ENCODE measurements at regions not wholly inside any gene's neighbourhood (a gene's known extent, or its start where the extent isn't known, plus 50 kb on each side); places are given as distances from the start of the nearest gene placed in this dataset.

GRCh38 chr11:112728716-112729115, 232.5 kb upstream of the NCAM1 start:
- Histone ChIP-seq H3K36me3 (no peaks in the 10 kb centered on the region), H3K27ac (no peak overlapping the region), H3K4me3 (no peak overlapping the region), H3K27me3 (peaks cover 4% of the 10 kb centered on the region), H3K4me1 (no peaks in the 10 kb centered on the region), H3K9me3 (no peaks in the 10 kb centered on the region)
- TF ChIP-seq POLR2A (IDR thresholded peaks at IDR 0.05): no peak
- TF ChIP-seq POLR2AphosphoS5 (IDR thresholded peaks at IDR 0.05): no peak
- TF ChIP-seq EP300 (IDR thresholded peaks at IDR 0.05): no peak
- TF ChIP-seq CTCF (IDR thresholded peaks at IDR 0.05): no peak
- WGBS, 2 donors (ENCODE audit: low coverage in 1 of 2): 85 to 86% methylated on average over 2 to 3 of the region's 4 CpGs
- ATAC-seq: no peak

GRCh38 chr11:112730591-112730990, 230.6 kb upstream of the NCAM1 start:
- H3K4me3 ChIP-seq: no peak overlapping the region
- WGBS, 2 donors (ENCODE audit: low coverage in 1 of 2): 54 to 57% methylated on average over 4 to 5 of the region's 5 CpGs
- TF ChIP-seq CTCF (IDR thresholded peaks at IDR 0.05): no peak
- no peak for TF ChIP-seq POLR2AphosphoS5 (IDR thresholded peaks at IDR 0.05)
- no peak for TF ChIP-seq EP300 (IDR thresholded peaks at IDR 0.05)
- no peak for TF ChIP-seq POLR2A (IDR thresholded peaks at IDR 0.05)
- H3K27ac ChIP-seq: no peak overlapping the region
- no peaks in the 10 kb centered on the region for H3K36me3 ChIP-seq
- H3K4me1 ChIP-seq: no peaks in the 10 kb centered on the region
- no peak for ATAC-seq
- no peaks in the 10 kb centered on the region for H3K27me3 ChIP-seq
- H3K9me3 ChIP-seq: no peaks in the 10 kb centered on the region

GRCh38 chr11:112731538-112731937, 229.7 kb upstream of the NCAM1 start:
- Histone ChIP-seq H3K36me3 (no peaks in the 10 kb centered on the region), H3K27me3 (no peaks in the 10 kb centered on the region), H3K9me3 (no peaks in the 10 kb centered on the region), H3K4me3 (no peak overlapping the region), H3K4me1 (no peaks in the 10 kb centered on the region), H3K27ac (no peak overlapping the region)
- no peak for TF ChIP-seq POLR2A (IDR thresholded peaks at IDR 0.05)
- no peak for ATAC-seq
- 63 to 83% methylated on average over 1 to 2 of the region's 2 CpGs for WGBS, 2 donors (ENCODE audit: low coverage in 1 of 2)

- 0 to 40% methylated on average over 1 of the region's 4 CpGs for WGBS, 2 donors (ENCODE audit: low coverage in 1 of 2)
These were observed 229.2 kb upstream of the NCAM1 start for GRCh38 chr11:112732031-112732430.

GRCh38 chr11:112734207-112734606, 227.0 kb upstream of the NCAM1 start:
- no peak for ATAC-seq
- no peak overlapping the region for H3K27ac ChIP-seq
- WGBS, 2 donors (ENCODE audit: low coverage in 1 of 2): 0 to 5% methylated on average over 2 to 3 of the region's 3 CpGs
- no peaks in the 10 kb centered on the region for H3K9me3 ChIP-seq
- H3K4me1 ChIP-seq: no peaks in the 10 kb centered on the region
- no peak for TF ChIP-seq EP300 (IDR thresholded peaks at IDR 0.05)
- TF ChIP-seq POLR2A (IDR thresholded peaks at IDR 0.05): no peak
- no peak for TF ChIP-seq POLR2AphosphoS5 (IDR thresholded peaks at IDR 0.05)
- TF ChIP-seq CTCF (IDR thresholded peaks at IDR 0.05): no peak
- no peaks in the 10 kb centered on the region for H3K27me3 ChIP-seq
- H3K36me3 ChIP-seq: no peaks in the 10 kb centered on the region
- H3K4me3 ChIP-seq: no peak overlapping the region

More at GRCh38 chr11:112732031-112732430, 229.2 kb upstream of the NCAM1 start:
- Histone ChIP-seq H3K36me3 (no peaks in the 10 kb centered on the region), H3K4me3 (no peak overlapping the region), H3K27ac (no peak overlapping the region), H3K27me3 (no peaks in the 10 kb centered on the region), H3K4me1 (no peaks in the 10 kb centered on the region), H3K9me3 (no peaks in the 10 kb centered on the region)
- ATAC-seq: no peak
- TF ChIP-seq POLR2AphosphoS5 (IDR thresholded peaks at IDR 0.05) (no peak), POLR2A (IDR thresholded peaks at IDR 0.05) (no peak), CTCF (IDR thresholded peaks at IDR 0.05) (no peak), EP300 (IDR thresholded peaks at IDR 0.05) (no peak)
